ENCODE measurements at regions not wholly inside any gene's neighbourhood (a gene's known extent, or its start where the extent isn't known, plus 50 kb on each side); places are given as distances from the start of the nearest gene placed in this dataset.

GRCh38 chr11:19342036-19342435, 101.3 kb upstream of the E2F8 start:
- no peak overlapping the region for H3K4me3 ChIP-seq (ENCODE audit: low read length)
- no peak overlapping the region for H3K9ac ChIP-seq (ENCODE audit: low read length)
- H3K9me2 ChIP-seq (ENCODE audit: insufficient read depth, low read length): no peaks in the 10 kb centered on the region
- H3K79me2 ChIP-seq (replicated peaks; ENCODE audit: insufficient read depth, low read length): no peaks in the 10 kb centered on the region
- H2AFZ ChIP-seq (ENCODE audit: low read depth, low read length): no peak overlapping the region
- no peaks in the 10 kb centered on the region for H3K9me3 ChIP-seq (ENCODE audit: low read length)
- no peaks in the 10 kb centered on the region for H4K20me1 ChIP-seq (ENCODE audit: insufficient read depth)
- no peak overlapping the region for H3K27ac ChIP-seq (ENCODE audit: low read length)
- TF ChIP-seq REST (IDR thresholded peaks at IDR 0.05; ENCODE audit: borderline replicate concordance) (no peak), TAF1 (IDR thresholded peaks at IDR 0.05; ENCODE audit: low read depth) (no peak), EP300 (conservative IDR thresholded peaks at IDR 0.05; ENCODE audit: poor library complexity, severe bottlenecking) (no peak), EZH2 (IDR thresholded peaks at IDR 0.05; ENCODE audit: borderline replicate concordance, insufficient read depth, low read length, poor library complexity, severe bottlenecking) (no peak), SMC3 (conservative IDR thresholded peaks at IDR 0.05; ENCODE audit: poor library complexity) (no peak), MXI1 (conservative IDR thresholded peaks at IDR 0.05; ENCODE audit: poor library complexity, severe bottlenecking) (no peak), CTCF (IDR thresholded peaks at IDR 0.05; ENCODE audit: poor library complexity, severe bottlenecking) (no peak)
- no peak overlapping the region for H3K4me2 ChIP-seq (ENCODE audit: low read length)
- peaks cover 46% of the 10 kb centered on the region for H3K27me3 ChIP-seq (ENCODE audit: insufficient read depth, low read depth, low read length)
- no peaks in the 10 kb centered on the region for H3K36me3 ChIP-seq (ENCODE audit: insufficient read depth, low read length)
- no peaks in the 10 kb centered on the region for H3F3A ChIP-seq (ENCODE audit: insufficient read depth, low read length, poor library complexity, severe bottlenecking)

GRCh38 chr11:19338375-19338774, 97.6 kb upstream of the E2F8 start:
- H3K27ac ChIP-seq (ENCODE audit: low read length): no peak overlapping the region
- H3K9me2 ChIP-seq (ENCODE audit: insufficient read depth, low read length): no peaks in the 10 kb centered on the region
- no peaks in the 10 kb centered on the region for H3F3A ChIP-seq (ENCODE audit: insufficient read depth, low read length, poor library complexity, severe bottlenecking)
- peaks cover 24% of the 10 kb centered on the region for H3K27me3 ChIP-seq (ENCODE audit: insufficient read depth, low read depth, low read length)
- H2AFZ ChIP-seq (ENCODE audit: low read depth, low read length): no peak overlapping the region
- no peak overlapping the region for H3K9ac ChIP-seq (ENCODE audit: low read length)
- H4K20me1 ChIP-seq (ENCODE audit: insufficient read depth): no peaks in the 10 kb centered on the region
- H3K9me3 ChIP-seq (ENCODE audit: low read length): no peaks in the 10 kb centered on the region
- TF ChIP-seq SMC3 (conservative IDR thresholded peaks at IDR 0.05; ENCODE audit: poor library complexity): no peak
- no peak for TF ChIP-seq MXI1 (conservative IDR thresholded peaks at IDR 0.05; ENCODE audit: poor library complexity, severe bottlenecking)
- no peak for TF ChIP-seq RAD21 (conservative IDR thresholded peaks at IDR 0.05)
- no peak for TF ChIP-seq EP300 (conservative IDR thresholded peaks at IDR 0.05; ENCODE audit: poor library complexity, severe bottlenecking)
- no peak for TF ChIP-seq CTCF (IDR thresholded peaks at IDR 0.05; ENCODE audit: poor library complexity, severe bottlenecking)
- no peak for TF ChIP-seq REST (IDR thresholded peaks at IDR 0.05; ENCODE audit: borderline replicate concordance)
- TF ChIP-seq EZH2 (IDR thresholded peaks at IDR 0.05; ENCODE audit: borderline replicate concordance, insufficient read depth, low read length, poor library complexity, severe bottlenecking): no peak
- TF ChIP-seq POLR2AphosphoS5 (IDR thresholded peaks at IDR 0.05): no peak
- no peak for TF ChIP-seq TAF1 (IDR thresholded peaks at IDR 0.05; ENCODE audit: low read depth)
- H3K36me3 ChIP-seq (ENCODE audit: insufficient read depth, low read length): no peaks in the 10 kb centered on the region
- H3K4me3 ChIP-seq (ENCODE audit: low read length): no peak overlapping the region
- H3K4me2 ChIP-seq (ENCODE audit: low read length): no peak overlapping the region
- no peaks in the 10 kb centered on the region for H3K79me2 ChIP-seq (replicated peaks; ENCODE audit: insufficient read depth, low read length)

Data from neural cell (in vitro differentiated cells).